Psoas muscle (tissue), 7 donors: ENCODE measurements at regions not wholly inside any gene's neighbourhood (a gene's known extent, or its start where the extent isn't known, plus 50 kb on each side); places are given as distances from the start of the nearest gene placed in this dataset.
A peak's percentile ranks its signal among the peaks of the same experiment; 100 is the strongest.

ENCODE experiments used
- ATAC-seq, 4 donors: fragments of 200-7000 bp; cut with Tn5 transposase; one replicate each; pipeline ENCODE4 v1.9.1; 2020; ENCODE audit warnings: moderate library complexity in 3 of 4, mild to moderate bottlenecking in 2 of 4
- DNase-seq, 2 donors: peaks; one replicate each; pipeline ENCODE4 v3.0.0-alpha.2; 2020
- H3K27ac ChIP-seq: fragments of 200-600 bp; one replicate; pipeline ENCODE4 v1.8.0; 2022
- H3K27me3 ChIP-seq, 3 donors: fragments of 200-600 bp in 1 of 3; one replicate each; pipeline versions ENCODE4 v1.6.1 to v1.8.0; 2013 to 2022; ENCODE audit warnings: low read length in 2 of 3, mild to moderate bottlenecking in 2 of 3, moderate library complexity in 1 of 3; ENCODE audit not compliant: insufficient read depth in 3 of 3
- H3K36me3 ChIP-seq, 2 donors: fragments of 200-600 bp in 1 of 2; one replicate each; pipeline versions ENCODE4 v1.6.1 to v1.8.0; 2013 to 2022; ENCODE audit warnings: low read depth in 1 of 2, mild to moderate bottlenecking in 1 of 2, moderate library complexity in 1 of 2; ENCODE audit not compliant: insufficient read depth in 1 of 2
- H3K4me1 ChIP-seq: fragments of 200-600 bp; one replicate; pipeline ENCODE4 v1.8.0; 2022
- H3K4me3 ChIP-seq: fragments of 200-600 bp; one replicate; pipeline ENCODE4 v1.8.0; 2022; ENCODE audit warnings: mild to moderate bottlenecking
- H3K9me3 ChIP-seq: fragments of 200-600 bp; one replicate; pipeline ENCODE4 v1.8.0; 2022
- CTCF ChIP-seq: fragments of 200-600 bp; IDR thresholded peaks from one replicate; pipeline ENCODE4 v1.8.0; 2022; ENCODE audit warnings: antibody characterized with exemption
- WGBS, 3 donors: extraction: QIAGEN DNeasy Blood & Tissue Kit; methylation state at CpG; one replicate each; pipeline versions ENCODE4 v1.1.6 to v1.1.7; 2013; 5-methylcytosine and 5-hydroxymethylcytosine counted together
- intact Hi-C, 2 donors: fragments of 100-400 bp; cut with DNase I; formaldehyde crosslinking; loops; one replicate each; pipeline versions ENCODE4 v1.11.0 to v1.14.2; 2022
- donor health status: healthy with polysubstance abuse.
- donor health status: DM: no; HTN: no; CAD: no; lungs with moderate emphysema.
- donor health status: Bipolar disorder and iron deficiency.
- donor health status: healthy.
- donor health status: DM: yes; HTN: yes; CAD: no.
- donor health status: DM: no; HTN: no; CAD: no.
- donor health status: DM: yes; HTN: yes; CAD: no.

- intact Hi-C loops = no loop called here
- no peaks in the 10 kb centered on the region for H3K9me3 ChIP-seq
- H3K36me3 ChIP-seq = no peaks in the 10 kb centered on the region
- H3K4me1 ChIP-seq = peaks cover 13% of the 10 kb centered on the region
- no peak for DNase-seq
- TF ChIP-seq CTCF = no peak
- H3K27ac ChIP-seq = peak overlapping the region; percentile 12
- H3K27me3 ChIP-seq = peaks cover 0 to 2% (median 0%) of the 10 kb centered on the region in 3 donors
- peak in 1 of 4 donors; percentile 40 for ATAC-seq
- 31 to 36% (median 35%) methylated on average over 11 of the region's 11 CpGs for WGBS, 3 donors
- H3K4me3 ChIP-seq = peak overlapping the region; percentile 9
Observed at GRCh38 chr5:125583321-125584139, 837.1 kb upstream of the ZNF608 start.

- 12 to 24% (median 18%) methylated on average over 3 of the region's 3 CpGs for WGBS, 3 donors
- no peaks in the 10 kb centered on the region for H3K9me3 ChIP-seq
- no peak for DNase-seq
- ATAC-seq = peak in 3 of 4 donors; percentile 36 to 58 (median 38)
- peaks cover 0 to 2% (median 0%) of the 10 kb centered on the region in 3 donors for H3K27me3 ChIP-seq
- no peak overlapping the region for H3K27ac ChIP-seq
- intact Hi-C loops = no loop called here
- no peak overlapping the region for H3K4me3 ChIP-seq
- no peaks in the 10 kb centered on the region for H3K36me3 ChIP-seq
- TF ChIP-seq CTCF = no peak
- H3K4me1 ChIP-seq = peaks cover 13% of the 10 kb centered on the region
Observed at GRCh38 chr5:125584140-125584520, 837.7 kb upstream of the ZNF608 start.

- DNase-seq = no peak
- no peak for TF ChIP-seq CTCF
- no peak overlapping the region for H3K4me3 ChIP-seq
- peaks cover 13% of the 10 kb centered on the region for H3K4me1 ChIP-seq
- ATAC-seq = no peak
- H3K36me3 ChIP-seq = no peaks in the 10 kb centered on the region
- peaks cover 0 to 2% (median 0%) of the 10 kb centered on the region in 3 donors for H3K27me3 ChIP-seq
- no peak overlapping the region for H3K27ac ChIP-seq
- H3K9me3 ChIP-seq = no peaks in the 10 kb centered on the region
- 95 to 100% (median 97%) methylated on average over 1 of the region's 1 CpG for WGBS, 3 donors
- intact Hi-C loops = no loop called here
Observed at GRCh38 chr5:125587631-125588030, 835.6 kb upstream of the GRAMD2B start.

- Histone ChIP-seq H3K9me3 (no peaks in the 10 kb centered on the region), H3K27me3 (no peaks in the 10 kb centered on the region), H3K36me3 (no peaks in the 10 kb centered on the region), H3K27ac (no peak overlapping the region), H3K4me3 (no peak overlapping the region), H3K4me1 (no peaks in the 10 kb centered on the region)
- ATAC-seq (no peak), DNase-seq (no peak)
- WGBS, 3 donors = 67 to 76% (median 72%) methylated on average over 3 of the region's 3 CpGs
- no peak for TF ChIP-seq CTCF
- intact Hi-C loops = no loop called here
Observed at GRCh38 chr5:125592856-125593255, 830.4 kb upstream of the GRAMD2B start.
